Nephron (organoid): ENCODE measurements at regions not wholly inside any gene's neighbourhood (a gene's known extent, or its start where the extent isn't known, plus 50 kb on each side); places are given as distances from the start of the nearest gene placed in this dataset.
"Not testable (repeated sequence)": the region's sequence is repeated elsewhere in the genome, so short reads cannot be mapped to it uniquely, and the experiment has no call there.

Experiments
- H3K27ac Mint-ChIP-seq, 3 experiments: 2 replicates each; pipeline ENCODE4 v1.8.0; 2020; ENCODE audit warnings: mixed read lengths in 3 of 3, mild to moderate bottlenecking in 2 of 3, moderate library complexity in 1 of 3
- H3K27me3 Mint-ChIP-seq: 2 replicates; pipeline ENCODE4 v1.8.0; 2021; ENCODE audit warnings: low read depth, mild to moderate bottlenecking, moderate library complexity, mixed read lengths
- H3K36me3 Mint-ChIP-seq: 2 replicates; pipeline ENCODE4 v1.8.0; 2020; ENCODE audit warnings: low read depth, mixed read lengths
- H3K4me1 Mint-ChIP-seq: 2 replicates; pipeline ENCODE4 v1.8.0; 2020; ENCODE audit warnings: mixed read lengths
- H3K4me3 Mint-ChIP-seq, 3 experiments: 2 replicates each; pipeline ENCODE4 v1.8.0; 2020; ENCODE audit warnings: mild to moderate bottlenecking in 3 of 3, mixed read lengths in 3 of 3, moderate library complexity in 2 of 3
- H3K9me3 Mint-ChIP-seq: 2 replicates; pipeline ENCODE4 v1.8.0; 2020; ENCODE audit warnings: mixed read lengths

DNA sequence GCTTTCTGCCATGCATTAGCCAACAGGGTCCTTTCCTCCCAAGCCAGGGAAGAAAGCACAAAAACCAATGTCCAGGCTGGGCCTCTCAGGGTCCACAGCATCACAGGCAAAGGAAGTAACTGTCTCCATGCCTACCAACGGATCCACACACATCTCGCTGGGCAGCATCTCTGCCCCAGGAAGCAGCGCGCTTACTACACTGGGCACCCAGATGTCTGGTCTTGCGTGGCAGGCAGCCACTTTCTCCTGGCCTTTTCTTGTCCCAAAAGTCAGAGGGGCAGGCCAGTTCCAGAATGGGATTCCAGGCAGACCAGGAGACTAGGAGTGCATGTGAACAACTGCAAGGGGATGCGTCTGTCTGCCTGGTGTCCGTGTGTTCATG is 153.3 kb upstream of the PLGLB2 start:
- Mint-ChIP-seq H3K4me3 (peak overlapping the region in 2 of 3 experiments; percentile 11 to 63), H3K27ac (peak overlapping the region; percentile 74 to 95 (median 87))
- H3K4me1 Mint-ChIP-seq, H3K36me3 Mint-ChIP-seq, H3K9me3 Mint-ChIP-seq, H3K27me3 Mint-ChIP-seq: not testable (repeated sequence)

DNA sequence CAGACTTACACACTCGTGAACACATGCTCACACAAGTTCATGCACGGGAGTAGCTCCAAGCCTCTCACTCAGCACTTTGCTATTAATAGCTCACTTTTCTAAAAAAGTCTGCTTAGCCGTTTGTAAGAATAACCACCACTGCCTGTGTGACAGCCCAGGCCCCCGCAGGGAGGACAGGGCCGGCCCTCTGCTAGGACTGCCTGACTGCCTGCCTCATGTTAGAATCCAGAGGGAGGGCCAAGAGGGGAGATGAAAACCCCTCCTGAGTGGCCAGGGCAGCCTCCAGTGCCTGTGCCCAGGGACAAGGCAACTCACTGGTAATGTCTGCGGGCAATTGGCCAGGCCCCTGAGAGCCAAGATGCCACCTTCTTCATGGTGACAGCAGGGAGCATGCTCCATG is 152.9 kb upstream of the PLGLB2 start:
- not testable (repeated sequence) for H3K9me3 Mint-ChIP-seq, H3K27me3 Mint-ChIP-seq, H3K36me3 Mint-ChIP-seq, H3K4me1 Mint-ChIP-seq
- H3K4me3 Mint-ChIP-seq, result peak overlapping the region in 2 of 3 experiments; percentile 11 to 63
- peak overlapping the region; percentile 74 to 95 (median 87) for H3K27ac Mint-ChIP-seq

DNA sequence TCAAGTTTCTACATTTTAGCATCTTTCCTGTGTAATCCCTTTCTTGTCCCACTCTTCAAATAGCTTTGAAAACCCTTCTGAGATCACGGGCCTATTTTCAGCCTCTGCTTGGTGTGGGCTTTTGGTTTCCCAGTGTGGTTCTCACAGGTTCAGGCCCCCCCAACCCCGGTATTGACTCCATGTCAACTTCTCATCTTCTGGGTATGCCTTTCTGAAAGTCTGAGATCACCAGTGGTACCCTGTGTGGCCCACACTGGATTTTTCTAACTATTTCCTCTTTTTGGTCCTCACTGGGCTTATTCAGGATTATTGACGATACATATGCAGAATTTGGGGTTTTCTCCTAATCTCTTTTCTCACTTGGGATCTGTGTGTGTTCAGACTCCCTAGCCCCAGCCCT is 146.9 kb upstream of the PLGLB2 start:
- not testable (repeated sequence) for H3K27ac Mint-ChIP-seq, H3K36me3 Mint-ChIP-seq, H3K4me3 Mint-ChIP-seq, H3K27me3 Mint-ChIP-seq, H3K4me1 Mint-ChIP-seq, H3K9me3 Mint-ChIP-seq

DNA sequence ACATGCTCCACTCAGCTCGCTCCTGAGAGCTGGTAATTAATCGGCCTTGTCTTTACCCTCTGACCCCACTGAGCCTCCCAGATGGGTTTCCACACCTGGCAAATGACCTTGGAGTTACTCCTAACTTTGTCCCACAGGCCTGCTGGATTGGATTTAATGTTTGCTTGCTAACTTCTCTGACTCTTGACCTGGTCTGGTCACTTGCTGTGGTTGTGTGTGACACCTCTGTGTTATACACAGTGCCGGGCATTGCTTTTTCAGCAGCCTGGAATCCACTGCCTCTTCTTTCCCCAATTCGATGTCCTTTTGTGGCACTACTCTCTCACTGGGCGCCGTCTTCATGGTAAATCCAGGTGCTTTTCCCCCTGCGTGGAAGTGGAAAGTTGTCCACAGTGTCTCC is 145.8 kb upstream of the PLGLB2 start:
- H3K9me3 Mint-ChIP-seq, H3K4me1 Mint-ChIP-seq, H3K36me3 Mint-ChIP-seq, H3K4me3 Mint-ChIP-seq, H3K27me3 Mint-ChIP-seq, H3K27ac Mint-ChIP-seq: not testable (repeated sequence)

DNA sequence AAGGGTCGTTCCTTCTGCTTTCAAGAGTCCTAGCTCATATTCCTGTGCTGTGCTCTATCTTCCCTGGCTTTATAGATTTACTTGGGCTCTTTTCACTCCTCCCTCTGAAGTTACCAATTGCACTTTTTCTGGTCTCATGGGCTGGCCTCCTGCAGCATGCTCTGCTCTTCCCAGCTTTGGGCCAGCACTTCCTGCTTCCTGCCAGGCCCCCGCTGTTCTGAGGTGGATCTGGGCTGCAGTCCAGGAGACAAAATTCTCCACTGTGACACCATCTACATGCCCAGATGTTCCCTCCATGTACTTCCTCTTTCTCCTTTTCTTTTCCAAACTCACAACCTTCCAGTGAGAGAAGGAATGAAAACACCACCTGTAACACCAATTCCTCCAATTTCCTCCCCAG is 145.2 kb upstream of the PLGLB2 start:
- H3K9me3 Mint-ChIP-seq, H3K4me3 Mint-ChIP-seq, H3K4me1 Mint-ChIP-seq, H3K36me3 Mint-ChIP-seq, H3K27ac Mint-ChIP-seq, H3K27me3 Mint-ChIP-seq: not testable (repeated sequence)

DNA sequence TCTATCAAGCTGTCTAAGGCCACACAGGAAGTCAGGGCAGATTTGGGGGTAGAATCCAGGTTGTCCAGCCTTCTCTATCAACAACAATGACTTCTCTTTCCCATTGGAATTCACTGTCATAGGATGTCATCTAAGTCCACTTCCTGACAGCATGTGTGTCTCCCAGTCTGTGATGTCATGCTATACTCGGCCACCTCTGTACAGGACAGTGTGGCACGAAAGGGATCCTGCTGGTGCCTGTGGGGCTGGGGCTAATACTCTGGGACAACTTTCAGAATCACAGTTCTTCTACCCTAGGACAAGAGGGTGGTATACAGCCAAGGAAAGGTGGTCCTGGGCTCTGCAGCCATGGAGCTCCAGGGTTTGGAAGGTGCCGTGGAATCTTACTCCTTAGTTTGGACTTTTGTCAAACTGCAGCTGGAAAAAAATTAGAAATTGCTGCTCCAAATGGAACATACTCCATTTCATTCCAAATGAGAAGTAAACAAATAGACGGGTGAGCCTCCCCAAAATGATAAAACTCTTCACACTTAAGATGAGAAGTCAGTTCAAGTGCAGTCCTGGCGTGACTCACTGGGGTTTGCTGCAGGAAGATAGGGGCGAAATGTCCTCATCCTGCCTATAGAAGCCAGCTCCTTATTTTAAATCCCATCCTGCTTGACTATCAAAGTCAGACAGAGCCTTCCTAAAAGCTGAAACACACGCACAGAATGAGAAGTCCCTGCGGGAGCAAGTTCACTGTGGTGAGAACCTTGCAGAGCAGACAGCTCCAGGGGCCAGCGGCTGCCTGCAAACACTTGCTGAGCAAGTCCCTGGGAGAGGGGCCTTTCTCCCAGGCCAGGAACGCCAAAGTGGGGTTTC is 144.2 kb upstream of the PLGLB2 start:
- not testable (repeated sequence) for H3K27me3 Mint-ChIP-seq, H3K4me3 Mint-ChIP-seq, H3K4me1 Mint-ChIP-seq, H3K36me3 Mint-ChIP-seq, H3K9me3 Mint-ChIP-seq
- peak overlapping the region in 1 of 3 experiments; percentile 62 for H3K27ac Mint-ChIP-seq

DNA sequence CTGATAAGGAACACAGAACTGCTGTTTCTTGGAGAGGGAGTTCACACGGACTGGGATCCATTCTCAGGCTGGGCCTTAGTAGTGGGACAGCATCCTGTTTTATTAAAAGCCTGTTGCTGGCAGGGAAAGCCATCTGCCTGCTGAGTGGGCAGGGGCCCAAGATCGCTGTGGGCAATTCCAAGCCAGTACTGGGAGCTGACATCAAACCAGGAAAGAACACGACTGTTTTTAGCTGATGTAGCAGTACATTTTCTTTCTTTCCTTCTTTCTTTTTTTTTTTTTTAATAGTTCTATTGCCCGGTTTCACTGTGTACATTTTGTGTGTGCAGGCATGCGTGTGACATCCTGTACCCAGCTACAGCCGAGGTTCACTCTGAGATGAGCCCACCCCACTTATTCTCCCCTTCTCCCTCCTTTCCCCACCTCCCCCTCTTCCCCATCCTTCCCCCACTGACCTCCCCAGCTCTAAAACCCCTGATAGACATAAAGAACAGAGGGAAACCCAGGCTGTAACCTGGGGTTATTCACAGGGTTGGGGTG is 143.5 kb upstream of the PLGLB2 start:
- not testable (repeated sequence) for H3K27me3 Mint-ChIP-seq, H3K4me1 Mint-ChIP-seq, H3K27ac Mint-ChIP-seq, H3K9me3 Mint-ChIP-seq, H3K4me3 Mint-ChIP-seq, H3K36me3 Mint-ChIP-seq

DNA sequence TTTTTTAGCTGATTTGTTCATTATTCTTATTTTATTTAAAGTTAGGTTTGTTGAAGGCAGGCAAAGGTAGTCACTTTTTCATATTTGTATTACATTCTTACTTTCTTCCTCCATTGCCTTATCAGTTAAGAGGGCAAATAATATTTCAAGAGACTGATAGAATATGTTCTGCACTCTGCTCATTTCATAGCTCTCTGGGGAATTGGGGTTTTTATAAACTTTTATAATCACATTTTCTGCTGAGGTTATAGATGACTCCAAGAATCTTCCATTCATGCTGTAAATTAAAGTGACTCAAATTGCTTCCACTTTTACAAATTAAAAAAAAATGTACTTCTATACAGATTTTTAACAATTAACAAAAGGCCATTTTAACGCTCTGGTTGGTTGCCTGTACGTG is 142.9 kb upstream of the PLGLB2 start:
- not testable (repeated sequence) for H3K27ac Mint-ChIP-seq, H3K36me3 Mint-ChIP-seq, H3K4me1 Mint-ChIP-seq, H3K9me3 Mint-ChIP-seq, H3K4me3 Mint-ChIP-seq, H3K27me3 Mint-ChIP-seq

DNA sequence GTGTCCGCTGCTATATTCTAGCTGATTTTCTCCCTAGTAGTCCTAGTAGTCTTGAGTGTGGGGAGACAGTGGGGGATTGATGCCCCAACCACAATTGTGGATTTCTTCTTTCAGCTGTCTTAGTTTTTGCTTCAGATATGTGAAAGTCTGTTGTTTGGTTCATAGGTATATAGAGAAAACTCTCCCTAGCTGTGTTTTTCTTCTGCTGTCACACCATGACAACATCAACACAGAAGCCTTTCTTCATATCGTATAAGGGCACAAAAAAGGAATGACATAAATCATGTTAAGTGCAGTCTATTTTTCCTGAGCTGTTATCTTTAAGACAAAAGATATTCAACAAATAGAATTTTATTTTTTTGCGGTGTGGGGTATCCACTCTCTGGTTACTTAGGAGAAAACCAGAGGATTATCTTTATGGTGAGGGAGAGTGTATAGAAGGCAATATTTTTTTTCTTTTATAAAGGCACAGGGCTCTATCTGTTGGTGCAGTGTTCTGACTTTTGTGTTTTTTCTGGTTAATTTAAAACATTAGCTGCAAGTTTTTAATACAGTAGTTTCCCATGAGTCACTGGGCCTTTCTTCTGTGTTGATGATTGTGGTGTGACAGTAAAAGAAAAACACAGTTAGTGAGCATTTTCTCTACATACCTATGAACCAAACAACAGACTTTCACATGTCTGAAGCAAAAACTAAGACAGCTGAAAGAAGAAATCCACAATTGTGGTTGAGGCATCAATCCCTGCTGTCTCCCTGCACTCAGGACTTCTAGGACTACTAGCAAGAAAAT is 139.3 kb upstream of the PLGLB2 start:
- H3K27me3 Mint-ChIP-seq, H3K36me3 Mint-ChIP-seq, H3K4me3 Mint-ChIP-seq, H3K27ac Mint-ChIP-seq, H3K4me1 Mint-ChIP-seq, H3K9me3 Mint-ChIP-seq: not testable (repeated sequence)

DNA sequence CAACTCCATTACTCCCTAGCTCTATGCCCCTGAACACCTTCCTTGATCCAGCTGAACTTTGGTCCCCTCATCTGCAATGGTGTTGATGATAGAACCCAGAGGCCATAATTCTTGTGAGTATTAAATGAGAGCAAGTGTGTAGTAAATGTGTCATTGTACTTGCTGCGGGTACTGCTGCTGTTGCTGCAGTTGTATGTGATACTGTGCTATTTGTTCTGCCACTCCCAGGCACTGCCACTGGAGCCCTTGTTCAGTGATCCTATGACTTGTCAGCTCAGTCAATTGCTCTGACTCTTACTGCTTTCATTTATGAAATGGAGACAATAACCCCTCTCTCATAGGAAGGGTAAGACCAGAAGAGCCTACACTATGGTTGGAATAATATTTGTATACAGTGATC is 136.9 kb upstream of the PLGLB2 start:
- H3K9me3 Mint-ChIP-seq, H3K4me1 Mint-ChIP-seq, H3K36me3 Mint-ChIP-seq, H3K27ac Mint-ChIP-seq, H3K4me3 Mint-ChIP-seq, H3K27me3 Mint-ChIP-seq: not testable (repeated sequence)

DNA sequence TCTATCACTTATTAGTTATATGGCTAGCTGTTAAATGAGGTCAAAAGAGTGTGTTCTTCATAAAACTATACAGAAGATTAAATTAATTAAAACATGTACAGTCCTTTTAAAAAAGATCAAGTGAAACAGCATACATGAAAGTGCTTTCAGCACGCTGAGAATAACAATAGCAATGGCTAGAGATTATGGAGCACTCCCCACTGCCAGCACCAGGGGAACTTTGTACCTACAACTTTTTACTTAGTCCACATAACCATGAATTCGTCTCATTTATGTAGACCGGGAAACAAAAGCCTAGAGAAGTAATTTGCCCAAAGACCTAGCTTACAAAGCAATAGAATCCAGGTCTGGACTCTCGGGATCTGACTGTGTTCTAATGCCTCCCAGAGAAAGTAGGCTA is 136.5 kb upstream of the PLGLB2 start:
- not testable (repeated sequence) for H3K4me1 Mint-ChIP-seq, H3K9me3 Mint-ChIP-seq, H3K27ac Mint-ChIP-seq, H3K4me3 Mint-ChIP-seq, H3K36me3 Mint-ChIP-seq, H3K27me3 Mint-ChIP-seq

DNA sequence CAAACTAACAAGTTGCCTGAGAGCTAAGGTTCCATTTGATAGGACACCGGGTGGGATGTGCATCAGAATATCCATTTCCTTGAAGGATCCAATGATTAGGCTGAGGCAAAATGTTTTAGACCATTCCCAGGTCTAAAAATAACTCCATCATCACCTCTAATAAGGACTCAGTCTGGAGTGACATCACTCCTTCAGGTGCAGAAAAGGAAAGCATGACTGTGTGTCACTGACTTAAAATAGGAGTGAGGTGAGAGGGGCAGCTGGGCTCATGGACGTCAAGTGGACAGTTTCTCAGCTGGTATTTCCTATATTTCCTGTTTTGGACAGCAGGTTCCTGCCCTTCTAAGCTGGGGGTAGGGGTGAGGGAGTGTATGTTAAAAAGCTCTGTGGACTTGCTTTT is 135.9 kb upstream of the PLGLB2 start:
- H3K4me3 Mint-ChIP-seq, H3K27me3 Mint-ChIP-seq, H3K27ac Mint-ChIP-seq, H3K9me3 Mint-ChIP-seq, H3K4me1 Mint-ChIP-seq, H3K36me3 Mint-ChIP-seq: not testable (repeated sequence)

DNA sequence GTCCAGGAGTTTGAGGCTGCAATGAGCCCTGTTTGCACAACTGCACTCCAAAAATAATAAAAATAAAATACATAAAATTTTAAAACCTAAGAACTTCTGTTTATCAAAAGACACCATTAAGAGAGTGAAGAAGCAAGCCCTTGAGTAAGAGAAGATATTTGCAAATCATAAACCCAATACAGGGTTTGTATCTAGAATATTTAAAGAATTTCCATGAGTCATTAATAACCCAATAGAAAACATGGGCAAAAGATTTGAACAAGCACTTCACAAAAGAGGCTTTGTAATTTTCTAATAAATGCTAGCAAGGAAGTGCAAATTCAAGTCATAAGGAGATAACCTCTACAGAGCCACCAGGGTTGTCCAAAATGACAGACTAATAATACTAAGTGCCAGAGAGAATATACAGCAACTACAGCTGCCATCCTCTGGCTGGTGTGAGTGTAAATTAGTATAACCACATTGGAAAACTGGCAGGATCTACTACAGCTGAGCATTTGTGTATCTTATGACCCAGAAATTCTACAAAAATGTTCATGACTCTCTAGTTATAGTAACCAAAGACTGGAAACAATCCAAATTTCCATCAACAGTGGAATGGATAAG is 133.0 kb upstream of the PLGLB2 start:
- not testable (repeated sequence) for H3K36me3 Mint-ChIP-seq, H3K4me3 Mint-ChIP-seq, H3K4me1 Mint-ChIP-seq, H3K9me3 Mint-ChIP-seq, H3K27ac Mint-ChIP-seq, H3K27me3 Mint-ChIP-seq

DNA sequence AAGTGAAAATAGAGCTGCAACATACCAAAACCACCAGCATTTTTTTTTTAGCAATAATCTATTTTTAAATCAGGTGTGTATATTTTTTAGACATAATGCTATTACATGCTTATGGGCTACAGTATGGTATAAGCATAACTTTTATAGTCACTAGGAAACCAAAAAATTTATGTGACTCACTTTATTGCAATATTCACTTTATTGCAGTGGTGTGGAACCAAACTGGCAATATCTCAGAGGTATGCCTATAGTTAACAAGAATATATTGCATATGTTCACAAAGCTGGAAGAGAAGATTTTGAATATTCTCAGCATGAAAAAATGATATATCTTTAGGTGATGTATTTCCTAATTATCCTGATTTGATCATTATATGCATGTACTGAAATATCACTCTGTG is 128.8 kb upstream of the PLGLB2 start:
- H3K36me3 Mint-ChIP-seq, H3K27ac Mint-ChIP-seq, H3K4me3 Mint-ChIP-seq, H3K27me3 Mint-ChIP-seq, H3K4me1 Mint-ChIP-seq, H3K9me3 Mint-ChIP-seq: not testable (repeated sequence)

DNA sequence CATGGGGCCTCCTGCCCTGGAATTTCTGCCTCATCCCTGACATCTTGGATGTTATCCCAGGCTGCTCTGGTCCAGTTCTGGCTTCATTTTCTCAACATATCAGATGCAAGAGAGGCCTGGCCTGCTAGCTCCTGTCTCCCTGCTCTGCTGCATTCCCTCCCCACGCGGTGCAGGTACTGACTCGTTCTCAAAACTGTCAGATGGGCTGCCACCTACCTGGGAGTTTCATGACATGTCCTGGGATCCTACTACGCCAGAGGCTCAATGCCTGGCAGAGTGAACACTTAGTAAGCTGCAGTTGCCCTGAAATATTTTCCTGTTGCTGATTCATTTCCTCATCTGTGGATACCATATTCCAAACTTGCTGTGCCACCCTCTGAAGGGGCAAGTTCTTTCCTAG is 126.7 kb upstream of the PLGLB2 start:
- H3K36me3 Mint-ChIP-seq, H3K27ac Mint-ChIP-seq, H3K9me3 Mint-ChIP-seq, H3K27me3 Mint-ChIP-seq, H3K4me3 Mint-ChIP-seq, H3K4me1 Mint-ChIP-seq: not testable (repeated sequence)
